ENCODE measurements at regions not wholly inside any gene's neighbourhood (a gene's known extent, or its start where the extent isn't known, plus 50 kb on each side); places are given as distances from the start of the nearest gene placed in this dataset.

- TF ChIP-seq, protein P1, sequence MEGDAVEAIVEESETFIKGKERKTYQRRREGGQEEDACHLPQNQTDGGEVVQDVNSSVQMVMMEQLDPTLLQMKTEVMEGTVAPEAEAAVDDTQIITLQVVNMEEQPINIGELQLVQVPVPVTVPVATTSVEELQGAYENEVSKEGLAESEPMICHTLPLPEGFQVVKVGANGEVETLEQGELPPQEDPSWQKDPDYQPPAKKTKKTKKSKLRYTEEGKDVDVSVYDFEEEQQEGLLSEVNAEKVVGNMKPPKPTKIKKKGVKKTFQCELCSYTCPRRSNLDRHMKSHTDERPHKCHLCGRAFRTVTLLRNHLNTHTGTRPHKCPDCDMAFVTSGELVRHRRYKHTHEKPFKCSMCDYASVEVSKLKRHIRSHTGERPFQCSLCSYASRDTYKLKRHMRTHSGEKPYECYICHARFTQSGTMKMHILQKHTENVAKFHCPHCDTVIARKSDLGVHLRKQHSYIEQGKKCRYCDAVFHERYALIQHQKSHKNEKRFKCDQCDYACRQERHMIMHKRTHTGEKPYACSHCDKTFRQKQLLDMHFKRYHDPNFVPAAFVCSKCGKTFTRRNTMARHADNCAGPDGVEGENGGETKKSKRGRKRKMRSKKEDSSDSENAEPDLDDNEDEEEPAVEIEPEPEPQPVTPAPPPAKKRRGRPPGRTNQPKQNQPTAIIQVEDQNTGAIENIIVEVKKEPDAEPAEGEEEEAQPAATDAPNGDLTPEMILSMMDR (IDR thresholded peaks at IDR 0.05), result no peak
- TF ChIP-seq POLR2A (IDR thresholded peaks at IDR 0.05), result no peak
- no peak for TF ChIP-seq EP300 (IDR thresholded peaks at IDR 0.05)
Measured at GRCh38 chr13:76522083-76522755, 364.0 kb downstream of the KCTD12 start.

Measured in ovary (tissue), 3 donors.